ENCODE measurements at regions not wholly inside any gene's neighbourhood (a gene's known extent, or its start where the extent isn't known, plus 50 kb on each side); places are given as distances from the start of the nearest gene placed in this dataset.

- Histone ChIP-seq H4K20me1 (ENCODE audit: insufficient read depth, low read depth, low read length) (no peaks in the 10 kb centered on the region), H3K9me2 (replicated peaks; ENCODE audit: insufficient read depth, low read length) (no peaks in the 10 kb centered on the region), H3K4me2 (ENCODE audit: low read depth, low read length, poor library complexity, severe bottlenecking) (no peak overlapping the region), H3K27me3 (ENCODE audit: low read length) (no peaks in the 10 kb centered on the region), H3K27ac (ENCODE audit: low read length) (no peak overlapping the region), H3K9me3 (ENCODE audit: low read length) (no peaks in the 10 kb centered on the region), H3K4me1 (ENCODE audit: low read length) (no peaks in the 10 kb centered on the region), H3K36me3 (ENCODE audit: insufficient read depth, low read length) (no peaks in the 10 kb centered on the region), H3K9ac (ENCODE audit: low read length) (no peak overlapping the region), H3K79me2 (ENCODE audit: low read length) (no peaks in the 10 kb centered on the region), H3K4me3 (ENCODE audit: low read length) (no peak overlapping the region), H2AFZ (ENCODE audit: low read length) (no peak overlapping the region)
- no peak for DNase-seq
These were observed 82.3 kb upstream of the PTPRT start for GRCh38 chr20:43271980-43272379.

GRCh38 chr20:43265449-43265848 is 75.7 kb upstream of the PTPRT start:
- H3K79me2 ChIP-seq (ENCODE audit: low read length): no peaks in the 10 kb centered on the region
- H3K27me3 ChIP-seq (ENCODE audit: low read length): no peaks in the 10 kb centered on the region
- no peak overlapping the region for H2AFZ ChIP-seq (ENCODE audit: low read length)
- no peak overlapping the region for H3K4me2 ChIP-seq (ENCODE audit: low read depth, low read length, poor library complexity, severe bottlenecking)
- DNase-seq: no peak
- no peaks in the 10 kb centered on the region for H3K36me3 ChIP-seq (ENCODE audit: insufficient read depth, low read length)
- H4K20me1 ChIP-seq (ENCODE audit: insufficient read depth, low read depth, low read length): no peaks in the 10 kb centered on the region
- H3K27ac ChIP-seq (ENCODE audit: low read length): no peak overlapping the region
- no peaks in the 10 kb centered on the region for H3K9me2 ChIP-seq (replicated peaks; ENCODE audit: insufficient read depth, low read length)
- H3K9ac ChIP-seq (ENCODE audit: low read length): no peak overlapping the region
- no peak overlapping the region for H3K4me3 ChIP-seq (ENCODE audit: low read length)
- H3K4me1 ChIP-seq (ENCODE audit: low read length): no peaks in the 10 kb centered on the region
- H3K9me3 ChIP-seq (ENCODE audit: low read length): no peaks in the 10 kb centered on the region

- Histone ChIP-seq H3K4me3 (ENCODE audit: low read length) (no peak overlapping the region), H3K9ac (ENCODE audit: low read length) (no peak overlapping the region), H4K20me1 (ENCODE audit: insufficient read depth, low read depth, low read length) (no peaks in the 10 kb centered on the region), H3K27me3 (ENCODE audit: low read length) (no peaks in the 10 kb centered on the region), H3K4me2 (ENCODE audit: low read depth, low read length, poor library complexity, severe bottlenecking) (no peak overlapping the region), H3K9me2 (replicated peaks; ENCODE audit: insufficient read depth, low read length) (no peaks in the 10 kb centered on the region), H3K4me1 (ENCODE audit: low read length) (no peaks in the 10 kb centered on the region), H3K36me3 (ENCODE audit: insufficient read depth, low read length) (no peaks in the 10 kb centered on the region), H3K9me3 (ENCODE audit: low read length) (0 out of 2 replicates have a peak, but pooled peaks cover 4% of the 10 kb centered on the region), H3K79me2 (ENCODE audit: low read length) (no peaks in the 10 kb centered on the region), H2AFZ (ENCODE audit: low read length) (no peak overlapping the region), H3K27ac (ENCODE audit: low read length) (no peak overlapping the region)
- no peak for DNase-seq
These were observed 73.5 kb upstream of the PTPRT start for GRCh38 chr20:43263226-43263625.

- H3K36me3 ChIP-seq (ENCODE audit: insufficient read depth, low read length): no peaks in the 10 kb centered on the region
- DNase-seq: no peak
- no peaks in the 10 kb centered on the region for H4K20me1 ChIP-seq (ENCODE audit: insufficient read depth, low read depth, low read length)
- H3K4me3 ChIP-seq (ENCODE audit: low read length): no peak overlapping the region
- H2AFZ ChIP-seq (ENCODE audit: low read length): no peak overlapping the region
- H3K4me2 ChIP-seq (ENCODE audit: low read depth, low read length, poor library complexity, severe bottlenecking): no peak overlapping the region
- no peak overlapping the region for H3K9ac ChIP-seq (ENCODE audit: low read length)
- H3K4me1 ChIP-seq (ENCODE audit: low read length): no peaks in the 10 kb centered on the region
- H3K79me2 ChIP-seq (ENCODE audit: low read length): no peaks in the 10 kb centered on the region
- no peak overlapping the region for H3K27ac ChIP-seq (ENCODE audit: low read length)
- no peaks in the 10 kb centered on the region for H3K27me3 ChIP-seq (ENCODE audit: low read length)
- H3K9me2 ChIP-seq (replicated peaks; ENCODE audit: insufficient read depth, low read length): no peaks in the 10 kb centered on the region
- H3K9me3 ChIP-seq (ENCODE audit: low read length): 0 out of 2 replicates have a peak, but pooled peaks cover 4% of the 10 kb centered on the region
These were observed 72.6 kb upstream of the PTPRT start for GRCh38 chr20:43262341-43262740.

- Histone ChIP-seq H3K9ac (ENCODE audit: low read length) (no peak overlapping the region), H2AFZ (ENCODE audit: low read length) (no peak overlapping the region)
These were observed 66.2 kb upstream of the PTPRT start for GRCh38 chr20:43255877-43256276.

GRCh38 chr20:43252761-43253160 is 63.1 kb upstream of the PTPRT start:
- Histone ChIP-seq H3K27ac (ENCODE audit: low read length) (no peak overlapping the region), H2AFZ (ENCODE audit: low read length) (no peak overlapping the region), H3K9me3 (ENCODE audit: low read length) (no peaks in the 10 kb centered on the region), H3K4me1 (ENCODE audit: low read length) (no peaks in the 10 kb centered on the region), H3K79me2 (ENCODE audit: low read length) (no peaks in the 10 kb centered on the region), H3K9ac (ENCODE audit: low read length) (no peak overlapping the region), H3K9me2 (replicated peaks; ENCODE audit: insufficient read depth, low read length) (no peaks in the 10 kb centered on the region), H3K4me2 (ENCODE audit: low read depth, low read length, poor library complexity, severe bottlenecking) (no peak overlapping the region), H3K27me3 (ENCODE audit: low read length) (no peaks in the 10 kb centered on the region), H4K20me1 (ENCODE audit: insufficient read depth, low read depth, low read length) (no peaks in the 10 kb centered on the region), H3K36me3 (ENCODE audit: insufficient read depth, low read length) (no peaks in the 10 kb centered on the region), H3K4me3 (ENCODE audit: low read length) (no peak overlapping the region)
- no peak for DNase-seq

More at GRCh38 chr20:43255877-43256276, 66.2 kb upstream of the PTPRT start:
- Histone ChIP-seq H4K20me1 (ENCODE audit: insufficient read depth, low read depth, low read length) (no peaks in the 10 kb centered on the region), H3K4me1 (ENCODE audit: low read length) (no peaks in the 10 kb centered on the region), H3K79me2 (ENCODE audit: low read length) (no peaks in the 10 kb centered on the region), H3K4me3 (ENCODE audit: low read length) (no peak overlapping the region), H3K27ac (ENCODE audit: low read length) (no peak overlapping the region), H3K36me3 (ENCODE audit: insufficient read depth, low read length) (no peaks in the 10 kb centered on the region), H3K9me3 (ENCODE audit: low read length) (0 out of 2 replicates have a peak, but pooled peaks cover 4% of the 10 kb centered on the region), H3K4me2 (ENCODE audit: low read depth, low read length, poor library complexity, severe bottlenecking) (no peak overlapping the region), H3K9me2 (replicated peaks; ENCODE audit: insufficient read depth, low read length) (no peaks in the 10 kb centered on the region), H3K27me3 (ENCODE audit: low read length) (no peaks in the 10 kb centered on the region)
- no peak for DNase-seq

GRCh38 chr20:43248341-43248740 is 58.6 kb upstream of the PTPRT start:
- Histone ChIP-seq H3K4me1 (ENCODE audit: low read length) (peaks cover 3% of the 10 kb centered on the region), H3K9ac (ENCODE audit: low read length) (no peak overlapping the region), H3K27me3 (ENCODE audit: low read length) (no peaks in the 10 kb centered on the region), H3K9me3 (ENCODE audit: low read length) (no peaks in the 10 kb centered on the region), H3K27ac (ENCODE audit: low read length) (no peak overlapping the region), H3K36me3 (ENCODE audit: insufficient read depth, low read length) (no peaks in the 10 kb centered on the region), H3K79me2 (ENCODE audit: low read length) (no peaks in the 10 kb centered on the region), H2AFZ (ENCODE audit: low read length) (no peak overlapping the region), H4K20me1 (ENCODE audit: insufficient read depth, low read depth, low read length) (no peaks in the 10 kb centered on the region), H3K4me2 (ENCODE audit: low read depth, low read length, poor library complexity, severe bottlenecking) (no peak overlapping the region), H3K4me3 (ENCODE audit: low read length) (no peak overlapping the region), H3K9me2 (replicated peaks; ENCODE audit: insufficient read depth, low read length) (no peaks in the 10 kb centered on the region)
- DNase-seq: no peak

GRCh38 chr20:43247361-43247760 is 57.7 kb upstream of the PTPRT start:
- peaks cover 7% of the 10 kb centered on the region for H3K4me1 ChIP-seq (ENCODE audit: low read length)
- H3K4me2 ChIP-seq (ENCODE audit: low read depth, low read length, poor library complexity, severe bottlenecking): no peak overlapping the region
- no peak overlapping the region for H2AFZ ChIP-seq (ENCODE audit: low read length)
- no peak overlapping the region for H3K27ac ChIP-seq (ENCODE audit: low read length)
- no peaks in the 10 kb centered on the region for H3K27me3 ChIP-seq (ENCODE audit: low read length)
- H3K9ac ChIP-seq (ENCODE audit: low read length): no peak overlapping the region
- no peak overlapping the region for H3K4me3 ChIP-seq (ENCODE audit: low read length)
- no peak for DNase-seq
- no peaks in the 10 kb centered on the region for H3K36me3 ChIP-seq (ENCODE audit: insufficient read depth, low read length)
- no peaks in the 10 kb centered on the region for H3K79me2 ChIP-seq (ENCODE audit: low read length)
- no peaks in the 10 kb centered on the region for H4K20me1 ChIP-seq (ENCODE audit: insufficient read depth, low read depth, low read length)
- H3K9me3 ChIP-seq (ENCODE audit: low read length): no peaks in the 10 kb centered on the region
- H3K9me2 ChIP-seq (replicated peaks; ENCODE audit: insufficient read depth, low read length): no peaks in the 10 kb centered on the region

- Histone ChIP-seq H3K36me3 (ENCODE audit: insufficient read depth, low read length) (no peaks in the 10 kb centered on the region), H3K9me3 (ENCODE audit: low read length) (no peaks in the 10 kb centered on the region), H2AFZ (ENCODE audit: low read length) (no peak overlapping the region), H3K9ac (ENCODE audit: low read length) (no peak overlapping the region), H3K4me1 (ENCODE audit: low read length) (peaks cover 12% of the 10 kb centered on the region), H3K9me2 (replicated peaks; ENCODE audit: insufficient read depth, low read length) (no peaks in the 10 kb centered on the region), H3K4me2 (ENCODE audit: low read depth, low read length, poor library complexity, severe bottlenecking) (no peak overlapping the region), H3K27me3 (ENCODE audit: low read length) (no peaks in the 10 kb centered on the region), H4K20me1 (ENCODE audit: insufficient read depth, low read depth, low read length) (no peaks in the 10 kb centered on the region), H3K79me2 (ENCODE audit: low read length) (no peaks in the 10 kb centered on the region), H3K4me3 (ENCODE audit: low read length) (no peak overlapping the region), H3K27ac (ENCODE audit: low read length) (no peak overlapping the region)
- DNase-seq: no peak
These were observed 54.9 kb upstream of the PTPRT start for GRCh38 chr20:43244647-43245046.

Data from Karpas-422 (cell line).